Stomach (tissue), 8 donors: ENCODE measurements at regions not wholly inside any gene's neighbourhood (a gene's known extent, or its start where the extent isn't known, plus 50 kb on each side); places are given as distances from the start of the nearest gene placed in this dataset.

Experiments
- DNase-seq, 2 donors: peaks; one replicate each; pipeline versions ENCODE4 v3.0.0 to v3.0.0-alpha.2; 2013 to 2019
- H3K27ac ChIP-seq, 5 donors: fragments of 200-600 bp in 4 of 5; sonication (generic) in 4 of 5; one replicate each; pipeline ENCODE4 v1.5.1; 2013 to 2019; ENCODE audit warnings: mild to moderate bottlenecking in 1 of 5, moderate library complexity in 1 of 5
- H3K27me3 ChIP-seq, 3 donors: fragments of 200-600 bp; sonication (generic); one replicate each; pipeline ENCODE4 v1.5.1; 2017 to 2019; ENCODE audit warnings: mixed run types in 1 of 3
- H3K36me3 ChIP-seq, 4 donors: fragments of 200-600 bp; sonication (generic); 1 replicate in 3 of 4; 2 replicates in 1 of 4; pipeline ENCODE4 v1.5.1; 2016 to 2019
- H3K4me1 ChIP-seq, 4 donors: fragments of 200-600 bp; sonication (generic); one replicate each; pipeline ENCODE4 v1.5.1; 2016 to 2019
- H3K4me3 ChIP-seq, 4 donors: fragments of 200-600 bp; sonication (generic) in 3 of 4; one replicate each; pipeline ENCODE4 v1.5.1; 2016 to 2019; ENCODE audit warnings: mild to moderate bottlenecking in 1 of 4
- H3K9me3 ChIP-seq, 4 donors: fragments of 200-600 bp; sonication (generic); one replicate each; pipeline ENCODE4 v1.5.1; 2016 to 2019
- EP300 ChIP-seq: sonication (generic); formaldehyde crosslinking; IDR thresholded peaks from one replicate; pipeline ENCODE4 v1.6.1; 2017; ENCODE audit warnings: antibody characterized with exemption
- POLR2A ChIP-seq, 4 donors: fragments of 450-650 bp; IDR thresholded peaks; one replicate each; pipeline ENCODE4 v1.6.1; 2016; ENCODE audit warnings: antibody characterized with exemption in 4 of 4, control low read depth in 2 of 4, mild to moderate bottlenecking in 1 of 4, moderate library complexity in 1 of 4
- POLR2AphosphoS5 ChIP-seq, 3 donors: sonication (generic); formaldehyde crosslinking; IDR thresholded peaks; one replicate each; pipeline ENCODE4 v1.6.1; 2016; ENCODE audit warnings: antibody characterized with exemption in 3 of 3
- WGBS, 5 donors: extraction: QIAGEN DNeasy Blood & Tissue Kit in 3 of 5; methylation state at CpG; one replicate each; pipeline versions ENCODE4 v1.1.5 to v1.1.7; 2013 to 2018; 5-methylcytosine and 5-hydroxymethylcytosine counted together
- intact Hi-C: fragments of 100-400 bp; cut with DNase I; formaldehyde crosslinking; loops from one replicate; pipeline ENCODE4 v1.15.1; 2023; ENCODE audit warnings: low total_unique reads
- TF ChIP-seq, protein P1 (sequence below), 7 experiments: fragments of 450-650 bp in 4 of 7; fragments of 200-600 bp in 3 of 7; sonication (generic) in 3 of 7; IDR thresholded peaks; one replicate each; pipeline ENCODE4 v1.5.1; 2016 to 2019; ENCODE audit warnings: antibody characterized with exemption in 7 of 7, control low read depth in 2 of 7, mild to moderate bottlenecking in 1 of 7
- donor health status: healthy with polysubstance abuse.
- donor health status: Bipolar disorder and iron deficiency.
- donor health status: healthy.

DNA sequence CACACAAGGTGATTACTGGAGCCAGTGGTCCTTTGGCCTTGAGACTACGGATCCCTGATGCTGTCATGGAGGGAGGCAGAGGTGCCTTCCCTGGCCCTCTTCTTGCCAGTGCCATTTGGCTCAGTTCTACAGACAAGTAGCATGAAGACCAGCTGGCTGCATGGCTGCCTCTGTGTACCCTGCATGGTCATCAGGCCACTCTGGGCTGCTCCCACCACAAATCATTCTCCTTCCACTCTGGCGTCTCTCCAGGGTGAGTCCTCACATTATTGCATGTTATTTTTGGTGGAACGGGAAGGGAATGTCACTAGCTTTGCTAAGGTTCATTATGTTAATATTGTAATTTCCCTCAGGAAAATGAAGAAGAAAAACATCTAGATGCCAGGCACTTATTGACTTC lies 229.8 kb downstream of the VAPA start:
- TF ChIP-seq, protein P1, sequence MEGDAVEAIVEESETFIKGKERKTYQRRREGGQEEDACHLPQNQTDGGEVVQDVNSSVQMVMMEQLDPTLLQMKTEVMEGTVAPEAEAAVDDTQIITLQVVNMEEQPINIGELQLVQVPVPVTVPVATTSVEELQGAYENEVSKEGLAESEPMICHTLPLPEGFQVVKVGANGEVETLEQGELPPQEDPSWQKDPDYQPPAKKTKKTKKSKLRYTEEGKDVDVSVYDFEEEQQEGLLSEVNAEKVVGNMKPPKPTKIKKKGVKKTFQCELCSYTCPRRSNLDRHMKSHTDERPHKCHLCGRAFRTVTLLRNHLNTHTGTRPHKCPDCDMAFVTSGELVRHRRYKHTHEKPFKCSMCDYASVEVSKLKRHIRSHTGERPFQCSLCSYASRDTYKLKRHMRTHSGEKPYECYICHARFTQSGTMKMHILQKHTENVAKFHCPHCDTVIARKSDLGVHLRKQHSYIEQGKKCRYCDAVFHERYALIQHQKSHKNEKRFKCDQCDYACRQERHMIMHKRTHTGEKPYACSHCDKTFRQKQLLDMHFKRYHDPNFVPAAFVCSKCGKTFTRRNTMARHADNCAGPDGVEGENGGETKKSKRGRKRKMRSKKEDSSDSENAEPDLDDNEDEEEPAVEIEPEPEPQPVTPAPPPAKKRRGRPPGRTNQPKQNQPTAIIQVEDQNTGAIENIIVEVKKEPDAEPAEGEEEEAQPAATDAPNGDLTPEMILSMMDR (IDR thresholded peaks at IDR 0.05) = no peak
- TF ChIP-seq POLR2A (IDR thresholded peaks at IDR 0.05) (no peak), EP300 (no peak), POLR2AphosphoS5 (IDR thresholded peaks at IDR 0.05) (no peak)
- H3K36me3 ChIP-seq = no peaks in the 10 kb centered on the region
- 65 to 81% (median 76%) methylated on average over 3 of the region's 3 CpGs for WGBS, 5 donors
- peaks cover 23 to 46% (median 28%) of the 10 kb centered on the region in 4 donors for H3K4me1 ChIP-seq
- intact Hi-C loops = no loop called here
- no peak for DNase-seq
- H3K27ac ChIP-seq = no peak overlapping the region
- no peak overlapping the region for H3K4me3 ChIP-seq
- H3K27me3 ChIP-seq = no peaks in the 10 kb centered on the region
- H3K9me3 ChIP-seq = no peaks in the 10 kb centered on the region

DNA sequence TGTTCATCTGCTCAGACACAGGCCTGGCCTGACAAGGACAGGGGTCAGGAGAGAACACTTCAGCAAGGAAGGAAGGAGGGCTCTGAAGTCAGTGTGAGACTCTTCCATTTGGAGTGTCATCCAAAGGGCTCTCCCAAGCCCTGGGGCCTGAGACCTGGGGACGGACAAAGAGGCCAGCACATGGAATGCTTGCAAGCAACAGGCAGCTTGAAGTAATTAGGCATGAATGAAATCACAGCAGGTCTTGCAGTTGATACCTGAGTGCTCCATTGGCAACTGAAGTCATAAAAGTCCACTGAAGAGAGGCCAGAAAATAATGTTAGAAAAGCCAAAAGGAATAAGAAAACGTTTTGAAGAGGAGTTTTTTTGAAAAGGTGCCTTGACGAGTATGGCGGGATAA lies 231.7 kb downstream of the VAPA start:
- Histone ChIP-seq H3K27ac (no peak overlapping the region), H3K36me3 (no peaks in the 10 kb centered on the region), H3K4me3 (no peak overlapping the region), H3K4me1 (peaks cover 19 to 35% (median 22%) of the 10 kb centered on the region in 4 donors), H3K27me3 (no peaks in the 10 kb centered on the region), H3K9me3 (no peaks in the 10 kb centered on the region)
- DNase-seq = no peak
- 79 to 89% (median 80%) methylated on average over 4 of the region's 4 CpGs for WGBS, 5 donors
- intact Hi-C loops = no loop called here
- TF ChIP-seq, protein P1 (IDR thresholded peaks at IDR 0.05) = no peak
- TF ChIP-seq EP300 (no peak), POLR2AphosphoS5 (IDR thresholded peaks at IDR 0.05) (no peak), POLR2A (IDR thresholded peaks at IDR 0.05) (no peak)

DNA sequence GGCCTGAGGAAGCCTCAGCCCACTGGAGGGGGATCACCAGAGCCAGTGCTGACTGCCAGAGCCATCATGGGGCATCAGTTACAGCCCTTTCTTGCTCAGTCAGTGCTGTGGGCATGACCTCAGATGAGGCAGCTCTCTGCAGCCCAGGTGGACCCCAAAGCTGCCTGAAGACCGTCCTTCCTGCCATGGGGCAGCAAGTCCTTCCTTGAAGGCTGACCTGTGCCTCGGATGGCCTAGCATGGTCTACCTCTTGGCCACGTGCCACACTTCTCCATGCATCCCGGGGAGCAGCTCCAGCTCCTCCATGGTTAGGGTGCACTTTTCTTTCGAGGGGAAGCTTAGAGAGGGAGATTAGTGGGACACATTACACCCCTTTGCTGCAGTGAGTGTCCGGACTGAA lies 233.4 kb downstream of the VAPA start:
- DNase-seq = no peak
- 86 to 95% (median 93%) methylated on average over 3 to 6 of the region's 6 CpGs for WGBS, 5 donors
- Histone ChIP-seq H3K4me1 (peaks cover 4 to 18% (median 6%) of the 10 kb centered on the region in 4 donors), H3K9me3 (no peaks in the 10 kb centered on the region), H3K27ac (no peak overlapping the region), H3K36me3 (no peaks in the 10 kb centered on the region), H3K4me3 (no peak overlapping the region), H3K27me3 (no peaks in the 10 kb centered on the region)
- intact Hi-C loops = no loop called here
- no peak for TF ChIP-seq POLR2A (IDR thresholded peaks at IDR 0.05)
- TF ChIP-seq, protein P1 (IDR thresholded peaks at IDR 0.05) = no peak

DNA sequence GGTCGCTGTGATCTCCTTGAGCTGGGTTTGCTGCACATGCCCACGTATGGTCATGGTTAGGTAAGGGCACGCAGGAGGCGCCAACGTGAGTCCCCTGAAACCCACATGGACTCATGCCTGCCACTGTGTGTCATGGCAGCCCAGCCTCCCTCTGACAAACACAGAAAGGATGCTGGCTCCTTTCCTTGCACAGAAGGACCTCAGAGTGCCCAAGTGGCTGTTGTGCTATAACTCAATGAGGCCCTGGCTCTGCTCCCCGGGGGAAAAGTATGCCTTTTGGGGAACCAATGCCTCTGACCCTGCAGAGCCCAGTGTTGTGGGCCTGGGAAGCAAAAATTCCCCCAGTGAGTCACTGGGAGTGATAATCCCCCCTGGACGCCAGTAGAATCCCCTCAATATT lies 233.9 kb downstream of the VAPA start:
- no peak for DNase-seq
- no peaks in the 10 kb centered on the region for H3K27me3 ChIP-seq
- no peak overlapping the region for H3K27ac ChIP-seq
- TF ChIP-seq POLR2AphosphoS5 (IDR thresholded peaks at IDR 0.05) (no peak), POLR2A (IDR thresholded peaks at IDR 0.05) (no peak), EP300 (no peak)
- TF ChIP-seq, protein P1 (IDR thresholded peaks at IDR 0.05) = no peak
- no peak overlapping the region for H3K4me3 ChIP-seq
- WGBS, 5 donors = 85 to 94% (median 90%) methylated on average over 4 to 7 of the region's 7 CpGs
- peaks cover 0 to 13% (median 4%) of the 10 kb centered on the region in 4 donors for H3K4me1 ChIP-seq
- H3K36me3 ChIP-seq = no peaks in the 10 kb centered on the region
- intact Hi-C loops = no loop called here
- H3K9me3 ChIP-seq = no peaks in the 10 kb centered on the region
